ENCODE measurements at regions not wholly inside any gene's neighbourhood (a gene's known extent, or its start where the extent isn't known, plus 50 kb on each side); places are given as distances from the start of the nearest gene placed in this dataset.
"Not testable (repeated sequence)": the region's sequence is repeated elsewhere in the genome, so short reads cannot be mapped to it uniquely, and the experiment has no call there.

- not testable (repeated sequence) for H3K79me2 ChIP-seq (ENCODE audit: control insufficient read depth, insufficient read depth, low read length, poor library complexity); H2AK5ac ChIP-seq (ENCODE audit: low read length); H3K9ac ChIP-seq (ENCODE audit: low read length); H3K79me1 ChIP-seq (ENCODE audit: low read length); H2BK5ac ChIP-seq (ENCODE audit: low read depth, low read length, poor library complexity); H3K4me1 ChIP-seq (ENCODE audit: control insufficient read depth in 1 of 2, insufficient read depth in 2 of 2, low read length in 2 of 2); H4K91ac ChIP-seq (ENCODE audit: low read depth, low read length); H3K4ac ChIP-seq (ENCODE audit: low read depth, low read length); H3K23ac ChIP-seq (ENCODE audit: low read length); H3K27me3 ChIP-seq (ENCODE audit: insufficient read depth, low read length); H2AFZ ChIP-seq (ENCODE audit: insufficient read depth, low read length, poor library complexity); DNase-seq; H4K12ac ChIP-seq (ENCODE audit: low read depth, low read length); H3K4me2 ChIP-seq (ENCODE audit: low read length); H2BK120ac ChIP-seq (ENCODE audit: insufficient read depth, low read length, poor library complexity); H3K36me3 ChIP-seq (ENCODE audit: control insufficient read depth in 1 of 2, insufficient read depth in 2 of 2, low read length in 2 of 2); H3K18ac ChIP-seq (ENCODE audit: low read length); H4K8ac ChIP-seq (ENCODE audit: low read depth, low read length); H3K4me3 ChIP-seq (ENCODE audit: low read depth, low read length); H3K14ac ChIP-seq (ENCODE audit: low read length); H3K27ac ChIP-seq (ENCODE audit: low read depth, low read length); H2BK12ac ChIP-seq (ENCODE audit: low read length)
- H3K9me3 ChIP-seq (ENCODE audit: insufficient read depth, low read depth, low read length), result peaks cover 62% of the 10 kb centered on the region
- no CpG with 5 or more reads among the region's 35 CpGs for WGBS (ENCODE audit: extremely low coverage, insufficient coverage, insufficient read length)
Measured at GRCh38 chr14:105769061-105769730, 242.8 kb downstream of the TMEM121 start.

- H3K18ac ChIP-seq (ENCODE audit: low read length); H3K4me1 ChIP-seq (ENCODE audit: control insufficient read depth in 1 of 2, insufficient read depth in 2 of 2, low read length in 2 of 2); H3K27me3 ChIP-seq (ENCODE audit: insufficient read depth, low read length); H3K14ac ChIP-seq (ENCODE audit: low read length); H3K79me2 ChIP-seq (ENCODE audit: control insufficient read depth, insufficient read depth, low read length, poor library complexity); H2BK12ac ChIP-seq (ENCODE audit: low read length); H3K79me1 ChIP-seq (ENCODE audit: low read length); H3K27ac ChIP-seq (ENCODE audit: low read depth, low read length); DNase-seq; H3K4me2 ChIP-seq (ENCODE audit: low read length); H3K4ac ChIP-seq (ENCODE audit: low read depth, low read length); H2BK5ac ChIP-seq (ENCODE audit: low read depth, low read length, poor library complexity); H3K23ac ChIP-seq (ENCODE audit: low read length); H4K91ac ChIP-seq (ENCODE audit: low read depth, low read length); H4K8ac ChIP-seq (ENCODE audit: low read depth, low read length); H2AK5ac ChIP-seq (ENCODE audit: low read length); H4K12ac ChIP-seq (ENCODE audit: low read depth, low read length); H3K4me3 ChIP-seq (ENCODE audit: low read depth, low read length); H3K9ac ChIP-seq (ENCODE audit: low read length); H3K36me3 ChIP-seq (ENCODE audit: control insufficient read depth in 1 of 2, insufficient read depth in 2 of 2, low read length in 2 of 2); H2BK120ac ChIP-seq (ENCODE audit: insufficient read depth, low read length, poor library complexity); H2AFZ ChIP-seq (ENCODE audit: insufficient read depth, low read length, poor library complexity): not testable (repeated sequence)
- peaks cover 69% of the 10 kb centered on the region for H3K9me3 ChIP-seq (ENCODE audit: insufficient read depth, low read depth, low read length)
- WGBS (ENCODE audit: extremely low coverage, insufficient coverage, insufficient read length), result no CpG with 5 or more reads among the region's 14 CpGs
Measured at GRCh38 chr14:105770619-105771216, 244.3 kb downstream of the TMEM121 start.

GRCh38 chr14:105771261-105772226 is 245.2 kb downstream of the TMEM121 start:
- H3K9ac ChIP-seq (ENCODE audit: low read length); H2BK5ac ChIP-seq (ENCODE audit: low read depth, low read length, poor library complexity); H3K18ac ChIP-seq (ENCODE audit: low read length); H4K12ac ChIP-seq (ENCODE audit: low read depth, low read length); H2AK5ac ChIP-seq (ENCODE audit: low read length); H3K36me3 ChIP-seq (ENCODE audit: control insufficient read depth in 1 of 2, insufficient read depth in 2 of 2, low read length in 2 of 2); H3K23ac ChIP-seq (ENCODE audit: low read length); H3K4me3 ChIP-seq (ENCODE audit: low read depth, low read length); H3K27ac ChIP-seq (ENCODE audit: low read depth, low read length); H3K79me2 ChIP-seq (ENCODE audit: control insufficient read depth, insufficient read depth, low read length, poor library complexity); H4K8ac ChIP-seq (ENCODE audit: low read depth, low read length); H3K4me1 ChIP-seq (ENCODE audit: control insufficient read depth in 1 of 2, insufficient read depth in 2 of 2, low read length in 2 of 2); DNase-seq; H3K14ac ChIP-seq (ENCODE audit: low read length); H4K91ac ChIP-seq (ENCODE audit: low read depth, low read length); H2BK12ac ChIP-seq (ENCODE audit: low read length); H3K4me2 ChIP-seq (ENCODE audit: low read length); H3K27me3 ChIP-seq (ENCODE audit: insufficient read depth, low read length); H3K79me1 ChIP-seq (ENCODE audit: low read length); H2BK120ac ChIP-seq (ENCODE audit: insufficient read depth, low read length, poor library complexity); H2AFZ ChIP-seq (ENCODE audit: insufficient read depth, low read length, poor library complexity); H3K4ac ChIP-seq (ENCODE audit: low read depth, low read length): not testable (repeated sequence)
- peaks cover 65% of the 10 kb centered on the region for H3K9me3 ChIP-seq (ENCODE audit: insufficient read depth, low read depth, low read length)
- WGBS (ENCODE audit: extremely low coverage, insufficient coverage, insufficient read length), result no CpG with 5 or more reads among the region's 35 CpGs

GRCh38 chr14:105772710-105773250 is 246.4 kb downstream of the TMEM121 start:
- not testable (repeated sequence) for H2AK5ac ChIP-seq (ENCODE audit: low read length); H3K14ac ChIP-seq (ENCODE audit: low read length); H4K91ac ChIP-seq (ENCODE audit: low read depth, low read length); H3K27ac ChIP-seq (ENCODE audit: low read depth, low read length); H3K36me3 ChIP-seq (ENCODE audit: control insufficient read depth in 1 of 2, insufficient read depth in 2 of 2, low read length in 2 of 2); H3K9ac ChIP-seq (ENCODE audit: low read length); H2BK5ac ChIP-seq (ENCODE audit: low read depth, low read length, poor library complexity); H3K23ac ChIP-seq (ENCODE audit: low read length); H3K4me3 ChIP-seq (ENCODE audit: low read depth, low read length); DNase-seq; H4K12ac ChIP-seq (ENCODE audit: low read depth, low read length); H2AFZ ChIP-seq (ENCODE audit: insufficient read depth, low read length, poor library complexity); H3K79me2 ChIP-seq (ENCODE audit: control insufficient read depth, insufficient read depth, low read length, poor library complexity); H2BK120ac ChIP-seq (ENCODE audit: insufficient read depth, low read length, poor library complexity); H3K4me2 ChIP-seq (ENCODE audit: low read length); H3K79me1 ChIP-seq (ENCODE audit: low read length); H3K27me3 ChIP-seq (ENCODE audit: insufficient read depth, low read length); H3K18ac ChIP-seq (ENCODE audit: low read length); H2BK12ac ChIP-seq (ENCODE audit: low read length); H3K4ac ChIP-seq (ENCODE audit: low read depth, low read length); H4K8ac ChIP-seq (ENCODE audit: low read depth, low read length); H3K4me1 ChIP-seq (ENCODE audit: control insufficient read depth in 1 of 2, insufficient read depth in 2 of 2, low read length in 2 of 2)
- H3K9me3 ChIP-seq (ENCODE audit: insufficient read depth, low read depth, low read length), result peaks cover 63% of the 10 kb centered on the region
- no CpG with 5 or more reads among the region's 11 CpGs for WGBS (ENCODE audit: extremely low coverage, insufficient coverage, insufficient read length)
